DLD1 (cell line): ENCODE measurements at regions not wholly inside any gene's neighbourhood (a gene's known extent, or its start where the extent isn't known, plus 50 kb on each side); places are given as distances from the start of the nearest gene placed in this dataset.

Experiments
- in situ Hi-C: cut with HindIII; loops from 2 replicates; pipeline ENCODE4 v1.10.0; 2017; ENCODE audit warnings: low sequenced_read_pairs

- in situ Hi-C loops: no loop called here
These were observed 313.6 kb downstream of the TBC1D32 start for GRCh38 chr6:121020656-121021055.

- in situ Hi-C loops: no loop called here
These were observed 325.7 kb downstream of the TBC1D32 start for GRCh38 chr6:121008553-121008952.

GRCh38 chr6:121006024-121006423, 328.3 kb downstream of the TBC1D32 start:
- in situ Hi-C loops: no loop called here

GRCh38 chr6:121000381-121000780, 333.9 kb downstream of the TBC1D32 start:
- in situ Hi-C loops: no loop called here

- in situ Hi-C loops: no loop called here
These were observed 337.9 kb downstream of the TBC1D32 start for GRCh38 chr6:120996340-120996739.

GRCh38 chr6:120994573-120994967, 339.7 kb downstream of the TBC1D32 start:
- in situ Hi-C loops: no loop called here

- in situ Hi-C loops: no loop called here
These were observed 340.2 kb downstream of the TBC1D32 start for GRCh38 chr6:120993929-120994572.

- in situ Hi-C loops: no loop called here
These were observed 342.0 kb downstream of the TBC1D32 start for GRCh38 chr6:120992257-120992656.

GRCh38 chr6:120990866-120991265, 343.4 kb downstream of the TBC1D32 start:
- in situ Hi-C loops: no loop called here

GRCh38 chr6:120981835-120982234, 352.4 kb downstream of the TBC1D32 start:
- in situ Hi-C loops: no loop called here

GRCh38 chr6:120966321-120966720, 368.0 kb downstream of the TBC1D32 start:
- in situ Hi-C loops: no loop called here

- in situ Hi-C loops: no loop called here
These were observed 368.5 kb downstream of the TBC1D32 start for GRCh38 chr6:120965814-120966213.

GRCh38 chr6:120960761-120961160, 373.5 kb downstream of the TBC1D32 start:
- in situ Hi-C loops: no loop called here

GRCh38 chr6:120954111-120954510, 380.2 kb downstream of the TBC1D32 start:
- in situ Hi-C loops: no loop called here

GRCh38 chr6:120951258-120951657, 383.0 kb downstream of the TBC1D32 start:
- in situ Hi-C loops: no loop called here

GRCh38 chr6:120947111-120947510, 387.2 kb downstream of the TBC1D32 start:
- in situ Hi-C loops: no loop called here

GRCh38 chr6:120945905-120946594, 388.2 kb downstream of the TBC1D32 start:
- in situ Hi-C loops: no loop called here

- in situ Hi-C loops: no loop called here
These were observed 395.3 kb downstream of the TBC1D32 start for GRCh38 chr6:120938876-120939472.

- in situ Hi-C loops: no loop called here
These were observed 396.0 kb downstream of the TBC1D32 start for GRCh38 chr6:120938164-120938875.

- in situ Hi-C loops: no loop called here
These were observed 398.4 kb downstream of the TBC1D32 start for GRCh38 chr6:120935908-120936307.

GRCh38 chr6:120935016-120935415, 399.3 kb downstream of the TBC1D32 start:
- in situ Hi-C loops: no loop called here
